ENCODE measurements at regions not wholly inside any gene's neighbourhood (a gene's known extent, or its start where the extent isn't known, plus 50 kb on each side); places are given as distances from the start of the nearest gene placed in this dataset.

GRCh38 chr7:68336594-68336993 is 1261.7 kb upstream of the AUTS2 start:
- TF ChIP-seq POLR2A (IDR thresholded peaks at IDR 0.05) (no peak), CTCF (IDR thresholded peaks at IDR 0.05) (no peak)
- H3K9me3 ChIP-seq: no peaks in the 10 kb centered on the region
- H3K4me1 ChIP-seq: no peaks in the 10 kb centered on the region
- no peaks in the 10 kb centered on the region for H3K27me3 ChIP-seq
- no peak for DNase-seq
- no peaks in the 10 kb centered on the region for H3K36me3 ChIP-seq
- 79 to 86% methylated on average over 8 of the region's 8 CpGs for WGBS, 2 donors
- intact Hi-C loops (cut with DNase I): no loop called here
- no peak overlapping the region for H3K27ac ChIP-seq
- H3K4me3 ChIP-seq (replicated peaks in 1 of 3): no peak overlapping the region

GRCh38 chr7:68348401-68348800 is 1249.9 kb upstream of the AUTS2 start:
- Histone ChIP-seq H3K36me3 (no peaks in the 10 kb centered on the region), H3K27me3 (no peaks in the 10 kb centered on the region), H3K4me1 (no peaks in the 10 kb centered on the region), H3K27ac (no peak overlapping the region), H3K4me3 (replicated peaks in 1 of 3) (no peak overlapping the region), H3K9me3 (no peaks in the 10 kb centered on the region)
- intact Hi-C loops (cut with DNase I): no loop called here
- DNase-seq: no peak
- no peak for TF ChIP-seq CTCF (IDR thresholded peaks at IDR 0.05)
- no peak for TF ChIP-seq POLR2A (IDR thresholded peaks at IDR 0.05)
- 87 to 96% methylated on average over 3 of the region's 3 CpGs for WGBS, 2 donors

GRCh38 chr7:68362745-68363518 is 1235.3 kb upstream of the AUTS2 start:
- no peaks in the 10 kb centered on the region for H3K36me3 ChIP-seq
- WGBS, 2 donors: 63 to 72% methylated on average over 7 of the region's 7 CpGs
- TF ChIP-seq POLR2A (IDR thresholded peaks at IDR 0.05) (no peak), CTCF (IDR thresholded peaks at IDR 0.05) (no peak)

GRCh38 chr7:68364886-68365625 is 1233.2 kb upstream of the AUTS2 start:
- TF ChIP-seq POLR2A (IDR thresholded peaks at IDR 0.05) (no peak), CTCF (IDR thresholded peaks at IDR 0.05) (no peak)
- intact Hi-C loops (cut with DNase I): no loop called here

More at GRCh38 chr7:68362745-68363518, 1235.3 kb upstream of the AUTS2 start:
- intact Hi-C loops (cut with DNase I): no loop called here
- H3K27ac ChIP-seq: no peak overlapping the region
- H3K4me1 ChIP-seq: no peaks in the 10 kb centered on the region
- DNase-seq: no peak
- H3K9me3 ChIP-seq: no peaks in the 10 kb centered on the region
- no peak overlapping the region for H3K4me3 ChIP-seq (replicated peaks in 1 of 3)
- H3K27me3 ChIP-seq: no peaks in the 10 kb centered on the region

GRCh38 chr7:68371985-68372384 is 1226.3 kb upstream of the AUTS2 start:
- intact Hi-C loops (cut with DNase I): no loop called here
- DNase-seq: no peak
- TF ChIP-seq POLR2A (IDR thresholded peaks at IDR 0.05) (no peak), CTCF (IDR thresholded peaks at IDR 0.05) (no peak)

More at GRCh38 chr7:68364886-68365625, 1233.2 kb upstream of the AUTS2 start:
- no peak overlapping the region for H3K27ac ChIP-seq
- H3K36me3 ChIP-seq: no peaks in the 10 kb centered on the region
- 69 to 77% methylated on average over 5 of the region's 5 CpGs for WGBS, 2 donors
- no peaks in the 10 kb centered on the region for H3K9me3 ChIP-seq
- H3K4me1 ChIP-seq: no peaks in the 10 kb centered on the region
- no peaks in the 10 kb centered on the region for H3K27me3 ChIP-seq
- no peak for DNase-seq
- H3K4me3 ChIP-seq (replicated peaks in 1 of 3): no peak overlapping the region

More at GRCh38 chr7:68371985-68372384, 1226.3 kb upstream of the AUTS2 start:
- WGBS, 2 donors: 65 to 71% methylated on average over 7 of the region's 7 CpGs
- no peaks in the 10 kb centered on the region for H3K36me3 ChIP-seq
- no peaks in the 10 kb centered on the region for H3K27me3 ChIP-seq
- H3K27ac ChIP-seq: no peak overlapping the region
- H3K9me3 ChIP-seq: no peaks in the 10 kb centered on the region
- no peaks in the 10 kb centered on the region for H3K4me1 ChIP-seq
- H3K4me3 ChIP-seq (replicated peaks in 1 of 3): no peak overlapping the region
